Stomach (tissue), 8 donors: ENCODE measurements at regions not wholly inside any gene's neighbourhood (a gene's known extent, or its start where the extent isn't known, plus 50 kb on each side); places are given as distances from the start of the nearest gene placed in this dataset.

Source experiments
- DNase-seq, 2 donors: peaks; one replicate each; pipeline versions ENCODE4 v3.0.0 to v3.0.0-alpha.2; 2013 to 2019
- H3K27ac ChIP-seq, 5 donors: fragments of 200-600 bp in 4 of 5; sonication (generic) in 4 of 5; one replicate each; pipeline ENCODE4 v1.5.1; 2013 to 2019; ENCODE audit warnings: mild to moderate bottlenecking in 1 of 5, moderate library complexity in 1 of 5
- H3K27me3 ChIP-seq, 3 donors: fragments of 200-600 bp; sonication (generic); one replicate each; pipeline ENCODE4 v1.5.1; 2017 to 2019; ENCODE audit warnings: mixed run types in 1 of 3
- H3K36me3 ChIP-seq, 4 donors: fragments of 200-600 bp; sonication (generic); 1 replicate in 3 of 4; 2 replicates in 1 of 4; pipeline ENCODE4 v1.5.1; 2016 to 2019
- H3K4me1 ChIP-seq, 4 donors: fragments of 200-600 bp; sonication (generic); one replicate each; pipeline ENCODE4 v1.5.1; 2016 to 2019
- H3K4me3 ChIP-seq, 4 donors: fragments of 200-600 bp; sonication (generic) in 3 of 4; one replicate each; pipeline ENCODE4 v1.5.1; 2016 to 2019; ENCODE audit warnings: mild to moderate bottlenecking in 1 of 4
- H3K9me3 ChIP-seq, 4 donors: fragments of 200-600 bp; sonication (generic); one replicate each; pipeline ENCODE4 v1.5.1; 2016 to 2019
- EP300 ChIP-seq: sonication (generic); formaldehyde crosslinking; IDR thresholded peaks from one replicate; pipeline ENCODE4 v1.6.1; 2017; ENCODE audit warnings: antibody characterized with exemption
- POLR2A ChIP-seq, 4 donors: fragments of 450-650 bp; IDR thresholded peaks; one replicate each; pipeline ENCODE4 v1.6.1; 2016; ENCODE audit warnings: antibody characterized with exemption in 4 of 4, control low read depth in 2 of 4, mild to moderate bottlenecking in 1 of 4, moderate library complexity in 1 of 4
- POLR2AphosphoS5 ChIP-seq, 3 donors: sonication (generic); formaldehyde crosslinking; IDR thresholded peaks; one replicate each; pipeline ENCODE4 v1.6.1; 2016; ENCODE audit warnings: antibody characterized with exemption in 3 of 3
- WGBS, 5 donors: extraction: QIAGEN DNeasy Blood & Tissue Kit in 3 of 5; methylation state at CpG; one replicate each; pipeline versions ENCODE4 v1.1.5 to v1.1.7; 2013 to 2018; 5-methylcytosine and 5-hydroxymethylcytosine counted together
- intact Hi-C: fragments of 100-400 bp; cut with DNase I; formaldehyde crosslinking; loops from one replicate; pipeline ENCODE4 v1.15.1; 2023; ENCODE audit warnings: low total_unique reads
- TF ChIP-seq, protein P1 (sequence below), 7 experiments: fragments of 450-650 bp in 4 of 7; fragments of 200-600 bp in 3 of 7; sonication (generic) in 3 of 7; IDR thresholded peaks; one replicate each; pipeline ENCODE4 v1.5.1; 2016 to 2019; ENCODE audit warnings: antibody characterized with exemption in 7 of 7, control low read depth in 2 of 7, mild to moderate bottlenecking in 1 of 7
- donor health status: healthy with polysubstance abuse.
- donor health status: Bipolar disorder and iron deficiency.
- donor health status: healthy.

DNA sequence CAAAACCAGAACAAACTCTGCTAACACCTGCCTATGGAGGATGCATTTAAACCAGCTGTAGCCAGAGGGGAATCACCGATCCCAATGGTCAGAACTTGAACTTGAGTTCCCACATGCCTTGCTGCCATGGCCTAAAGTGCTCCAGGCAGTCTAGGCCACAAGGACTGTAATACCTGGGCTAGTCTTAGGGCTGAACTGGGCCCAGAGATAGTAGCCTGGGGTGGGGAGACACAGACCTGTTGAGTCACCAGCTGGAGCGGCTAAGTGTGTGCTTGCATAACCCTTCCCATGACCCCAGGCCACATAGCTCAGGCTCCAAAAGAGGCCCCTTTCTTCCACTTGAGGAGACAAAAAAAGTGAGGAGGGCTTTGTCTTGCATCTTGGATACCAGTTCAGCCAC lies 515.0 kb upstream of the DDX18 start:
- H3K4me3 ChIP-seq: no peak overlapping the region
- WGBS, 5 donors: 84 to 98% (median 91%) methylated on average over 2 of the region's 2 CpGs

DNA sequence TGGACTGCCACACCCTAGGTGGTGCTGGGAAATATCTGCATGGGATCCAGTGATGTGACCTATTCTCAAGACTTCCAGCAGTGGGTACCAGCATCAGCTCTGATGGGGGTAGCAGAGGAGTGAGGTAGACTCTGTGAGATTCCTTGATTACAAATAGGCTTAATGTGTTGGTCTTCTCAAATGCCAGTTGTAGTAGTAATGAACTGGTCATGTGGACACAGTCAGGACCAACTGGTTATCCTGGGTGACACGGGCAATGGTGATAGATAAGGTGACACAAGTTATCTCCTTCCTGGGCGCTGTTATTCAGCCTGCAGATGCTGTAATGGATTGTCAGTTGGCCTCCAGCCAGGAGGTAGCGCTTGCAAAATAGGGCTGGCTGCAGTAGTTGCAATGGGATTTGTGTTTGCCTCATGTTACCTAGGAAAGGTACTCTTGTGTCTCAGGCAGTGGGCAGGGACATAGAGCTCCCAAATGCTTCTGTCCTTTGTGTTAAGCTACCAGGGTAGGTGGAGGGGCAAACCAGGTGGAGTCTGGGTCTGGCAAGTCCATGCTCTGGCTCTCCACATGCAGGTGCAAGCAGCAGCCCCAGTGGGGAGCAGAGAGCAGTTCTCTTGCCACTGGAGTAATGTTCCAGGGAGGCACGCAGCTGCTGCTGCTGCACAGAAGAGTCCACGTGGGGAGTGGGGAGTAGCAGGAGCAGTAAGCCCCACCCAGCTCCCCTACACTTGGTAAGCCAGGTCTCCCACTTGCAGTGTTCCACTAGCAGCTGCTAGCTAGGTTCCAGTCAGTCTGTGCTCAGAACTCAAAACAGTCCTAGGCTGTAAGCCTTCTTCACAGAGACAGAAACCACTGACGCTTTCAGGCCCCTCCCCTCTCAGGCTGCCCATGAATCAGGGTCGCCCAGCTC lies 505.4 kb upstream of the DDX18 start:
- no peak for TF ChIP-seq POLR2A (IDR thresholded peaks at IDR 0.05)
- TF ChIP-seq POLR2AphosphoS5 (IDR thresholded peaks at IDR 0.05): no peak
- TF ChIP-seq, protein P1, sequence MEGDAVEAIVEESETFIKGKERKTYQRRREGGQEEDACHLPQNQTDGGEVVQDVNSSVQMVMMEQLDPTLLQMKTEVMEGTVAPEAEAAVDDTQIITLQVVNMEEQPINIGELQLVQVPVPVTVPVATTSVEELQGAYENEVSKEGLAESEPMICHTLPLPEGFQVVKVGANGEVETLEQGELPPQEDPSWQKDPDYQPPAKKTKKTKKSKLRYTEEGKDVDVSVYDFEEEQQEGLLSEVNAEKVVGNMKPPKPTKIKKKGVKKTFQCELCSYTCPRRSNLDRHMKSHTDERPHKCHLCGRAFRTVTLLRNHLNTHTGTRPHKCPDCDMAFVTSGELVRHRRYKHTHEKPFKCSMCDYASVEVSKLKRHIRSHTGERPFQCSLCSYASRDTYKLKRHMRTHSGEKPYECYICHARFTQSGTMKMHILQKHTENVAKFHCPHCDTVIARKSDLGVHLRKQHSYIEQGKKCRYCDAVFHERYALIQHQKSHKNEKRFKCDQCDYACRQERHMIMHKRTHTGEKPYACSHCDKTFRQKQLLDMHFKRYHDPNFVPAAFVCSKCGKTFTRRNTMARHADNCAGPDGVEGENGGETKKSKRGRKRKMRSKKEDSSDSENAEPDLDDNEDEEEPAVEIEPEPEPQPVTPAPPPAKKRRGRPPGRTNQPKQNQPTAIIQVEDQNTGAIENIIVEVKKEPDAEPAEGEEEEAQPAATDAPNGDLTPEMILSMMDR (IDR thresholded peaks at IDR 0.05): no peak
- TF ChIP-seq EP300: no peak
- Histone ChIP-seq H3K36me3 (no peaks in the 10 kb centered on the region), H3K27ac (no peak overlapping the region), H3K27me3 (no peaks in the 10 kb centered on the region), H3K4me3 (no peak overlapping the region), H3K9me3 (peaks cover 0 to 13% (median 0%) of the 10 kb centered on the region in 4 donors), H3K4me1 (no peaks in the 10 kb centered on the region)
- 60 to 81% (median 68%) methylated on average over 7 of the region's 7 CpGs for WGBS, 5 donors
- DNase-seq: no peak
- intact Hi-C loops: no loop called here

More for the DNA sequence above, 515.0 kb upstream of the DDX18 start:
- Histone ChIP-seq H3K36me3 (no peaks in the 10 kb centered on the region), H3K4me1 (no peaks in the 10 kb centered on the region), H3K27ac (no peak overlapping the region), H3K27me3 (no peaks in the 10 kb centered on the region), H3K9me3 (peaks cover 0 to 17% (median 3%) of the 10 kb centered on the region in 4 donors)
- intact Hi-C loops: no loop called here
- TF ChIP-seq POLR2A (IDR thresholded peaks at IDR 0.05) (no peak), EP300 (no peak), POLR2AphosphoS5 (IDR thresholded peaks at IDR 0.05) (no peak)
- TF ChIP-seq, protein P1 (IDR thresholded peaks at IDR 0.05): no peak
- no peak for DNase-seq

DNA sequence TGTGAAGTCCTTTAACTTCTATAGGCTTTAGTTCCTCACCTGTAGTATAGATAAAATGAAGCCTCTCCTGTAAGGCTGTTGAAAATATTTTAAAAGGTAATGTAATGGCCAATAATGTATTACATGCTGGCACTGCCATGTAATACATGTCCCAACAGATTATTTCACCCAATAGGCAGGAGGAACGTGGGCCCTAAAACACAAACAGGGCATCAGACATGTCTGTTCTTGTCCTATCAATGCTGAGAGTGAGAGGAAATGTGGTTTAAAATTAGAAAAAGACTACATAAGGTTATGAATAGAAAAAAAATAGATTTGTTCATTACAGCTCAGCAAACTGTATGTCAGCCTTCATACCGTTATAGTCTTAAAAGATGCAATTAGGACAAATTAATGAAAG lies 492.7 kb upstream of the DDX18 start:
- Histone ChIP-seq H3K4me1 (no peaks in the 10 kb centered on the region), H3K27me3 (no peaks in the 10 kb centered on the region), H3K36me3 (no peaks in the 10 kb centered on the region), H3K4me3 (no peak overlapping the region), H3K9me3 (no peaks in the 10 kb centered on the region), H3K27ac (no peak overlapping the region)
- TF ChIP-seq, protein P1 (IDR thresholded peaks at IDR 0.05): no peak
- no peak for TF ChIP-seq POLR2A (IDR thresholded peaks at IDR 0.05)
- no peak for TF ChIP-seq POLR2AphosphoS5 (IDR thresholded peaks at IDR 0.05)
- no peak for TF ChIP-seq EP300
- intact Hi-C loops: no loop called here
- 77 to 87% (median 81%) methylated on average over 2 of the region's 2 CpGs for WGBS, 5 donors
- no peak for DNase-seq

DNA sequence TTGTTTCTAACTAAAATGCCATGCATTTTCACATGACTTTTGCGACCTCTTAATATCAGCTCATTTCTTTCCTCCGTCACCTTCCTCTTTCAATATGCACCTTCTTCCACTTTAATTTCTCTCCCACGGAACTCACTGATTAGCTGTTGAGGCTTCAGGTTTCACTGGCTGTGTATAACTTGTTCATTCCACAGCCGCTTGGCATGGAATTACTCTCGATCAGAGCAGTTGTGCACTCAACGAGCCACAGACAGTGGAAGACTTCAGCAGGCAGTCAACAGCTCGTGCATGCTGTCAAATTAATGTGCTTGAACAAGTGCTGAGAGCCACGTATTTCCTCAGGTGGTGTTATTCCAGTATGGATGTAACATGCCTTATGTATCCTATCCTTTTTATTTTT lies 491.2 kb upstream of the DDX18 start:
- Histone ChIP-seq H3K9me3 (no peaks in the 10 kb centered on the region), H3K27me3 (no peaks in the 10 kb centered on the region), H3K36me3 (no peaks in the 10 kb centered on the region), H3K4me3 (no peak overlapping the region), H3K27ac (no peak overlapping the region), H3K4me1 (no peaks in the 10 kb centered on the region)
- TF ChIP-seq POLR2AphosphoS5 (IDR thresholded peaks at IDR 0.05) (no peak), EP300 (no peak), POLR2A (IDR thresholded peaks at IDR 0.05) (no peak)
- TF ChIP-seq, protein P1 (IDR thresholded peaks at IDR 0.05): no peak
- intact Hi-C loops: no loop called here
- WGBS, 5 donors: 15 to 37% (median 20%) methylated on average over 8 of the region's 8 CpGs
- peak in 1 of 2 donors; percentile 15 for DNase-seq
